ENCODE measurements at regions not wholly inside any gene's neighbourhood (a gene's known extent, or its start where the extent isn't known, plus 50 kb on each side); places are given as distances from the start of the nearest gene placed in this dataset.

DNA sequence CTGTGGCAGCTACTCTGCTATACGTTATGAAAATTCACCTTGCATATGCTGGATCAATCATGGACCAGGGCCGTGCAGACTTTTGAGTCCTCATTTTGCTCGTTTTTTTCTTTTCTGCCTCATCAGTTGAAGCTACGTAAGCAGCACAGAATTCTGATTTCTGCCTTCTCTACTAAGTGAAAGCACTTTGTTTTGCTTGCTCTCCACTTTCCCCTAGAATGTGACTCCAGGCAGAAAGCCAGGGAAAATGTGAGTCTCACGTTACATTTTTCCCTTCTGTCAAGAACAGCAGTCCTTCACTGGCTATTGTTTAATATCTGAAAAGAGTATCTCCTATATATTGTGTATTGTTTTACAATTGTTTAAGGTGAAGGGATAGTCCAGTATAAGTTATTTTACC, 1840.1 kb downstream of the PCDH7 start:
- Histone ChIP-seq H3K4me3 (replicated peaks in 1 of 4; ENCODE audit: control extremely low read depth in 1 of 4, insufficient read depth in 1 of 4, low read depth in 3 of 4, low read length in 4 of 4) (peak overlapping the region in 1 of 4 experiments; percentile 57), H2AFZ (ENCODE audit: low read length) (no peak overlapping the region), H3K36me3 (ENCODE audit: control insufficient read depth, insufficient read depth, low read length) (no peaks in the 10 kb centered on the region), H3K79me2 (ENCODE audit: control insufficient read depth, insufficient read depth, low read length) (no peaks in the 10 kb centered on the region), H3K4me2 (ENCODE audit: extremely low read depth, insufficient read depth, low read length) (no peak overlapping the region), H4K20me1 (ENCODE audit: control insufficient read depth, extremely low read depth, insufficient read depth, low read length) (no peaks in the 10 kb centered on the region), H3K27me3 (ENCODE audit: control insufficient read depth, insufficient read depth, low read length) (no peaks in the 10 kb centered on the region), H3K9me3 (ENCODE audit: control insufficient read depth, insufficient read depth, low read depth, low read length) (no peaks in the 10 kb centered on the region), H3K4me1 (ENCODE audit: control insufficient read depth, extremely low read depth, insufficient read depth, low read length) (no peaks in the 10 kb centered on the region), H3K27ac (ENCODE audit: insufficient read depth, low read length) (no peak overlapping the region), H3K9ac (ENCODE audit: insufficient read depth, low read length) (no peak overlapping the region)
- peak; percentile 25 to 94 for DNase-seq (ENCODE audit: low read depth in 2 of 2)
- TF ChIP-seq CTCF (conservative IDR thresholded peaks at IDR 0.05 in 1 of 2, IDR thresholded peaks at IDR 0.05 in 1 of 2; ENCODE audit: low read depth in 1 of 2, low read length in 2 of 2) (no peak), EZH2 (IDR thresholded peaks at IDR 0.05; ENCODE audit: low read length, missing control alignments) (no peak)

DNA sequence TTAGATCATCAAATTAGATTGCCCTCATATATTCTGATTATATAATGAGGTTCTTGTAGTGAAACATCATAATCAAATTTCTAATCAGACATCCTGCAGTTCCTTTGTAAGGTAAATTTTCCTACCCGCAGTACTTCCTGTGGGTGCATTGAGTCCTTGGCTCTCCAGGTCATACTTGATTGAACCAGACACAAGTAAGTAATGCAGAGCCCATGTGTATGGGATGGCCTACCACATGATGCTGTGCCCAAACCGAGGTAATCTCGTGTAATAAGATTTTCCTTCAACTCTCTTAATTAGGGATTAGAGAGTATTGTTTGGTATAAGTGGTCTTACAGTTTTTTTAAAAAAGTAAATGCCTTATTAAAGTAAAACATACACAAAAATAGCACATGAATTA, 1841.8 kb downstream of the PCDH7 start:
- no peaks in the 10 kb centered on the region for H3K79me2 ChIP-seq (ENCODE audit: control insufficient read depth, insufficient read depth, low read length)
- TF ChIP-seq CTCF (conservative IDR thresholded peaks at IDR 0.05 in 1 of 2, IDR thresholded peaks at IDR 0.05 in 1 of 2; ENCODE audit: low read depth in 1 of 2, low read length in 2 of 2): no peak
- no peak for TF ChIP-seq EZH2 (IDR thresholded peaks at IDR 0.05; ENCODE audit: low read length, missing control alignments)
- H3K9ac ChIP-seq (ENCODE audit: insufficient read depth, low read length): no peak overlapping the region
- H3K36me3 ChIP-seq (ENCODE audit: control insufficient read depth, insufficient read depth, low read length): no peaks in the 10 kb centered on the region
- H3K4me3 ChIP-seq (replicated peaks in 1 of 4; ENCODE audit: control extremely low read depth in 1 of 4, insufficient read depth in 1 of 4, low read depth in 3 of 4, low read length in 4 of 4): no peak overlapping the region
- no peak overlapping the region for H3K4me2 ChIP-seq (ENCODE audit: extremely low read depth, insufficient read depth, low read length)
- no peaks in the 10 kb centered on the region for H3K27me3 ChIP-seq (ENCODE audit: control insufficient read depth, insufficient read depth, low read length)
- no peaks in the 10 kb centered on the region for H3K4me1 ChIP-seq (ENCODE audit: control insufficient read depth, extremely low read depth, insufficient read depth, low read length)
- no peaks in the 10 kb centered on the region for H4K20me1 ChIP-seq (ENCODE audit: control insufficient read depth, extremely low read depth, insufficient read depth, low read length)
- no peak overlapping the region for H3K27ac ChIP-seq (ENCODE audit: insufficient read depth, low read length)
- H3K9me3 ChIP-seq (ENCODE audit: control insufficient read depth, insufficient read depth, low read depth, low read length): no peaks in the 10 kb centered on the region
- DNase-seq (ENCODE audit: low read depth in 2 of 2): no peak
- H2AFZ ChIP-seq (ENCODE audit: low read length): no peak overlapping the region

GRCh38 chr4:32564626-32565025, 1844.5 kb downstream of the PCDH7 start:
- no peak overlapping the region for H3K27ac ChIP-seq (ENCODE audit: insufficient read depth, low read length)
- H3K4me3 ChIP-seq (replicated peaks in 1 of 4; ENCODE audit: control extremely low read depth in 1 of 4, insufficient read depth in 1 of 4, low read depth in 3 of 4, low read length in 4 of 4): no peak overlapping the region
- TF ChIP-seq CTCF (conservative IDR thresholded peaks at IDR 0.05 in 1 of 2, IDR thresholded peaks at IDR 0.05 in 1 of 2; ENCODE audit: low read depth in 1 of 2, low read length in 2 of 2) (no peak), EZH2 (IDR thresholded peaks at IDR 0.05; ENCODE audit: low read length, missing control alignments) (no peak)
- H3K4me2 ChIP-seq (ENCODE audit: extremely low read depth, insufficient read depth, low read length): no peak overlapping the region
- H3K36me3 ChIP-seq (ENCODE audit: control insufficient read depth, insufficient read depth, low read length): no peaks in the 10 kb centered on the region
- no peaks in the 10 kb centered on the region for H3K27me3 ChIP-seq (ENCODE audit: control insufficient read depth, insufficient read depth, low read length)
- no peak for DNase-seq (ENCODE audit: low read depth in 2 of 2)
- H3K79me2 ChIP-seq (ENCODE audit: control insufficient read depth, insufficient read depth, low read length): no peaks in the 10 kb centered on the region
- no peak overlapping the region for H3K9ac ChIP-seq (ENCODE audit: insufficient read depth, low read length)
- no peaks in the 10 kb centered on the region for H3K9me3 ChIP-seq (ENCODE audit: control insufficient read depth, insufficient read depth, low read depth, low read length)
- H4K20me1 ChIP-seq (ENCODE audit: control insufficient read depth, extremely low read depth, insufficient read depth, low read length): no peaks in the 10 kb centered on the region
- no peaks in the 10 kb centered on the region for H3K4me1 ChIP-seq (ENCODE audit: control insufficient read depth, extremely low read depth, insufficient read depth, low read length)
- H2AFZ ChIP-seq (ENCODE audit: low read length): no peak overlapping the region

All from fibroblast of lung (primary cell).